Calu3 (cell line): ENCODE measurements at regions not wholly inside any gene's neighbourhood (a gene's known extent, or its start where the extent isn't known, plus 50 kb on each side); places are given as distances from the start of the nearest gene placed in this dataset.
"Not testable (repeated sequence)": the region's sequence is repeated elsewhere in the genome, so short reads cannot be mapped to it uniquely, and the experiment has no call there.

ENCODE experiments used
- BruUV-seq: library from RNA; stranded (reverse); fragments of 400-500 nt; replicated peaks from 2 replicates; lab custom pipeline; 2021; lab: Mats Ljungman, UMichigan
- CTCF ChIA-PET: fragments of 300-600 bp; sonication (Branson Sonifier 250); formaldehyde crosslinking; loops from one replicate; lab custom pipeline; 2022; ENCODE audit warnings: antibody characterized with exemption; lab: Charles Lee
- DNase-seq: peaks from one replicate; pipeline ENCODE4 v3.0.0; 2022
- H3K27ac Mint-ChIP-seq: one replicate; pipeline ENCODE4 v1.8.0; 2022; ENCODE audit warnings: mixed read lengths; ENCODE audit not compliant: unreplicated experiment
- H3K27me3 Mint-ChIP-seq: one replicate; pipeline ENCODE4 v1.8.0; 2022; ENCODE audit warnings: mixed read lengths; ENCODE audit not compliant: unreplicated experiment
- H3K36me3 Mint-ChIP-seq: one replicate; pipeline ENCODE4 v1.8.0; 2022; ENCODE audit warnings: mild to moderate bottlenecking, moderate library complexity, mixed read lengths; ENCODE audit not compliant: insufficient read depth, unreplicated experiment
- H3K4me1 Mint-ChIP-seq: one replicate; pipeline ENCODE4 v1.8.0; 2022; ENCODE audit warnings: mild to moderate bottlenecking, low read depth, mixed read lengths; ENCODE audit not compliant: unreplicated experiment
- H3K4me3 Mint-ChIP-seq: one replicate; pipeline ENCODE4 v1.8.0; 2022; ENCODE audit warnings: mild to moderate bottlenecking, low read depth, moderate library complexity, mixed read lengths; ENCODE audit not compliant: unreplicated experiment
- H3K9me3 Mint-ChIP-seq: one replicate; pipeline ENCODE4 v1.8.0; 2022; ENCODE audit warnings: low read depth, mixed read lengths; ENCODE audit not compliant: unreplicated experiment
- intact Hi-C: fragments of 100-400 bp; cut with micrococcal nuclease; formaldehyde crosslinking; loops from one replicate; pipeline ENCODE4 v1.10.0; 2022; ENCODE audit not compliant: unreplicated experiment
- TF ChIP-seq, protein P1 (sequence below): fragments of 200-600 bp; IDR thresholded peaks from one replicate; pipeline ENCODE4 v1.8.0; 2022; ENCODE audit warnings: antibody characterized with exemption; ENCODE audit not compliant: unreplicated experiment

DNA sequence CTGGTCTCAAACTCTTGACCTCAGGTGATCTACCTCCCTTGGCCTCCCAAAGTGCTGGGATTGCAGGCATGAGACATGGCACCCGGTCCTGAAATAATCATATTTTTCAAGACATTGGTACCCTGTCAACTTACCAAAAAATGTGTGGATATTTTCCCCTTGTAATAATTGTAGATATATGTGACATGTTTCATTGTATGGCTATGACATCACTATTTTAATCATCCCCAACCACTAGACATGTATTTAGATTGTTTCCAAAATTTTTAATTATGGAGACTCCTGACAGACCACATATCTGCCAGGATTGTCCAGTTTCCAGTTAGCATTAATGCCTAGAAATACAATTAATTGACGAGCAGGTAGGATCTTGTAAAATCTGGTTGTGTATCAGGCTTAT, 96.7 kb upstream of the NEGR1 start:
- H3K27ac Mint-ChIP-seq = no peak overlapping the region
- TF ChIP-seq, protein P1, sequence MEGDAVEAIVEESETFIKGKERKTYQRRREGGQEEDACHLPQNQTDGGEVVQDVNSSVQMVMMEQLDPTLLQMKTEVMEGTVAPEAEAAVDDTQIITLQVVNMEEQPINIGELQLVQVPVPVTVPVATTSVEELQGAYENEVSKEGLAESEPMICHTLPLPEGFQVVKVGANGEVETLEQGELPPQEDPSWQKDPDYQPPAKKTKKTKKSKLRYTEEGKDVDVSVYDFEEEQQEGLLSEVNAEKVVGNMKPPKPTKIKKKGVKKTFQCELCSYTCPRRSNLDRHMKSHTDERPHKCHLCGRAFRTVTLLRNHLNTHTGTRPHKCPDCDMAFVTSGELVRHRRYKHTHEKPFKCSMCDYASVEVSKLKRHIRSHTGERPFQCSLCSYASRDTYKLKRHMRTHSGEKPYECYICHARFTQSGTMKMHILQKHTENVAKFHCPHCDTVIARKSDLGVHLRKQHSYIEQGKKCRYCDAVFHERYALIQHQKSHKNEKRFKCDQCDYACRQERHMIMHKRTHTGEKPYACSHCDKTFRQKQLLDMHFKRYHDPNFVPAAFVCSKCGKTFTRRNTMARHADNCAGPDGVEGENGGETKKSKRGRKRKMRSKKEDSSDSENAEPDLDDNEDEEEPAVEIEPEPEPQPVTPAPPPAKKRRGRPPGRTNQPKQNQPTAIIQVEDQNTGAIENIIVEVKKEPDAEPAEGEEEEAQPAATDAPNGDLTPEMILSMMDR = no peak
- intact Hi-C loops = no loop called here
- no peaks in the 10 kb centered on the region for H3K27me3 Mint-ChIP-seq
- DNase-seq = no peak
- H3K36me3 Mint-ChIP-seq = no peaks in the 10 kb centered on the region
- no peak overlapping the region for H3K4me3 Mint-ChIP-seq
- no peaks in the 10 kb centered on the region for H3K4me1 Mint-ChIP-seq
- BruUV-seq = no TSS peak
- H3K9me3 Mint-ChIP-seq = peaks cover 2% of the 10 kb centered on the region
- CTCF ChIA-PET = interaction anchor here (0.7 kb wide), 1 partner anchor 189 kb away, joined by 3 read pairs; no protein-coding TSS in a partner anchor

DNA sequence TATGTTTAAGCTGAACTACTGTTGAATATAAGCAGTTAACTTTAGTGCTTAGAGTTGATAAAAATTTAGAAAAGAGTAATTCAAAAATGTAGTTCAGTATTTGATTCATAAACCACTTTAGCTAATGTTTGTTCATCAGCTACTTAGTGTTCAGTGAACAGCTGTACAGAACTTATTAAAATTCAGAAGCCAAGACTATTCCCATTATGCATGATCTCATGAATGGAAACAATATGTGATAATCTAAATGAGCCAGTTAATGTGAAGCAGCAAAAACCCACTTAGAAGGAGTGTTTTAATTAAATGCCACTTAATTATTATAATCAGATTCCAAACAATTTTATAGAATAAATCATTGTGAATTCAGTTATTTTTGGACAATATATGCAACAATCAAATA, 92.9 kb upstream of the NEGR1 start:
- TF ChIP-seq, protein P1 = no peak
- Mint-ChIP-seq H3K27me3 (no peaks in the 10 kb centered on the region), H3K4me3 (no peak overlapping the region), H3K27ac (no peak overlapping the region), H3K9me3 (peaks cover 2% of the 10 kb centered on the region), H3K4me1 (peaks cover 15% of the 10 kb centered on the region), H3K36me3 (no peaks in the 10 kb centered on the region)
- intact Hi-C loops = no loop called here
- no peak for DNase-seq
- CTCF ChIA-PET = no interaction called here
- BruUV-seq = no TSS peak

DNA sequence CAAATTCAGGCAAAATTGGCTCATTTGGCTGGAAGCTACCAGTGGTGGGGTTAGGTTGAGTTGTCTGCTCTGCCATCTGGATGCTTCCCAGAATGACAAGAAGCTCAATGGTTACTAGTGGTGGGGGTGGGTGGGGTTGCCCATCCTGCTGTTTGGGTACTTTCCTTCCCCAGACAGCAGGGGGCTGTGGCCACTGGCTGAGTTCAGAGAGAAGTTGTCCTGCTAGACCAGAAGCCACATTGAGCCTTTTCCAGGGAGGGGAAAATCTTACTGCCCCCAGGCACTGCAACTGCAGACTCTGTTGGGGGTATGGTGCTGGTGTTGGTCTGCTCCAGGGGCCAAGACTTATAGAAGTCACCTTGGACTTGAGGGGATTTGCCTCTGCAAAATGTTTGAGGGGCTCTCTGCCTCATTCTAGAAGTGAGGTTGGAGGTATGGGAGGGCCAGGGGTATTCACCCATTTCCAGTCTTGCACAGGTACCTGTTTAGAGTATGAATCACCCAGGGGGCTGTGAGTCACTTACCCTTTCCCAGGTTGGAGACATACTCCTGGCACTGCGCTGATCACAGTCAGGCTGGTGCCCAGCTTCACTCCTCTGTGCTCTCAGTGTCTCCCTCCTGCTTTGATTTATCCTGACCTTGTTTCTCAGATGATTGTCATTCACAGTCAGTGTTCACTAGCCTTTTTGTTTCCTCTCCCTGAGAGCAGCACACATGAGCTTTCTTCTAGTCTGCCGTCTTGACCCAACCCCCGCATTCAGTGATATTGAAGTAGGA, 89.1 kb upstream of the NEGR1 start:
- TF ChIP-seq, protein P1 = no peak
- CTCF ChIA-PET = interaction anchor here (0.6 to 1.0 kb wide), 4 partner anchors 51 to 1881 kb away, joined by 3 to 5 read pairs (median 4); no protein-coding TSS in a partner anchor
- no peaks in the 10 kb centered on the region for H3K27me3 Mint-ChIP-seq
- no peaks in the 10 kb centered on the region for H3K36me3 Mint-ChIP-seq
- peaks cover 29% of the 10 kb centered on the region for H3K4me1 Mint-ChIP-seq
- no peak overlapping the region for H3K27ac Mint-ChIP-seq
- DNase-seq = peak; percentile 11
- H3K9me3 Mint-ChIP-seq = peaks cover 2% of the 10 kb centered on the region
- no peak overlapping the region for H3K4me3 Mint-ChIP-seq
- no TSS peak for BruUV-seq
- intact Hi-C loops = no loop called here

DNA sequence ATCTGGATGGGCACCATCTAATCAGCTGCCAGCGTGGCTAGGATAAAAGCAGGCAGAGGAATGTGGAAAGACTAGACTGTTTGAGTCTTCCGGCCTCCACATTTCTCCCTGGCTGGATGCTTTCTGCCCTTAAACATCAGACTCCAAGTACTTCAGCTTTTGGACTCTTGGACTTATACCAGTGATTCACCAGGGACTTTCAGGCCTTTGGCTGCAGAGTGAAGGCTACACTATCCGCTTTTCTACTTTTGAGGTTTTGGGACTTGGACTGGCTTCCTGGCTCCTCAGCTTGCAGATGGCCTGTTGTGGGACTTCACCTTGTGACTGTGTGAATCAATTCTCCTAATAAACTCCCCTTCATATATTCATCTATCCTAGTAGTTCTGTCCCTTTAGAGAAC, 88.5 kb upstream of the NEGR1 start:
- H3K4me3 Mint-ChIP-seq, H3K27me3 Mint-ChIP-seq, H3K27ac Mint-ChIP-seq, DNase-seq, H3K36me3 Mint-ChIP-seq, H3K9me3 Mint-ChIP-seq, BruUV-seq, intact Hi-C loops: not testable (repeated sequence)
- CTCF ChIA-PET = interaction anchor here (0.6 to 1.0 kb wide), 4 partner anchors 51 to 1880 kb away, joined by 3 to 5 read pairs (median 4); no protein-coding TSS in a partner anchor
- peaks cover 29% of the 10 kb centered on the region for H3K4me1 Mint-ChIP-seq
